K562 (cell line): ENCODE measurements at regions not wholly inside any gene's neighbourhood (a gene's known extent, or its start where the extent isn't known, plus 50 kb on each side); places are given as distances from the start of the nearest gene placed in this dataset.

Experiments used
- ATAC-seq: fragments of 200-7000 bp; cut with Tn5 transposase; 3 replicates; pipeline ENCODE4 v1.9.1; 2020; ENCODE audit warnings: moderate library complexity
- BruUV-seq: library from RNA; stranded (reverse); fragments of 400-500 nt; replicated peaks from 2 replicates; lab custom pipeline; 2021; lab: Mats Ljungman, UMichigan
- CTCF ChIA-PET: fragments of 300-600 bp; formaldehyde crosslinking; extraction: SDS; loops from one replicate; lab custom pipeline; 2021; ENCODE audit warnings: low intra/inter-chr PET ratio; lab: Yijun Ruan, JAX
- POLR2A ChIA-PET: fragments of 300-600, 350-650 bp; sonication (Branson Sonifier 250); formaldehyde crosslinking; extraction: SDS; loops from one replicate; lab custom pipeline; 2021; ENCODE audit warnings: antibody characterized with exemption, inconsistent platforms; lab: Yijun Ruan, JAX
- DNase-seq, 4 experiments: peaks; one replicate each; pipeline versions ENCODE4 v3.0.0 to v3.0.0-alpha.2; 2011 to 2018; ENCODE audit warnings: low spot score in 3 of 4, mixed read lengths in 3 of 4; ENCODE audit errors: extremely low read depth in 1 of 4
- FAIRE-seq: peaks from 2 replicates; lab custom pipeline; 2011; peaks lifted over from hg19 to GRCh38; lab: Jason Lieb, UNC
- H2AFZ ChIP-seq: 2 replicates; pipeline ENCODE4 v1.6.0; 2011; ENCODE audit warnings: low read depth, low read length, control low read depth, inconsistent platforms
- H3K27ac ChIP-seq: fragments of 200-600 bp; 3 replicates; pipeline ENCODE4 v1.8.0; 2011; ENCODE audit warnings: low read depth, mild to moderate bottlenecking, control low read depth, inconsistent platforms, low read length, moderate library complexity, mixed read lengths; ENCODE audit errors: extremely low read depth
- H3K27me3 ChIP-seq, 2 experiments: fragments of 300-600 bp in 1 of 2; 2 replicates in 1 of 2; 3 replicates in 1 of 2; pipeline versions ENCODE4 v1.6.0 to v1.8.0; 2011; ENCODE audit warnings: inconsistent platforms in 2 of 2, low read length in 2 of 2, mild to moderate bottlenecking in 1 of 2, mixed read lengths in 1 of 2, moderate library complexity in 1 of 2; ENCODE audit not compliant: control insufficient read depth in 2 of 2, insufficient read depth in 2 of 2
- H3K36me3 ChIP-seq: fragments of 300-600 bp; 3 replicates; pipeline ENCODE4 v1.8.0; 2011; ENCODE audit warnings: mild to moderate bottlenecking, low read length, inconsistent platforms; ENCODE audit not compliant: control insufficient read depth, insufficient read depth
- H3K4me1 ChIP-seq, 2 experiments: fragments of 200-600 bp in 1 of 2; replicated peaks in 1 of 2; 2 replicates in 1 of 2; 3 replicates in 1 of 2; pipeline versions ENCODE4 v1.5.1 to v1.8.0; 2011; ENCODE audit warnings: inconsistent platforms in 2 of 2, low read length in 2 of 2, mild to moderate bottlenecking in 1 of 2, mixed read lengths in 1 of 2, moderate library complexity in 1 of 2; ENCODE audit not compliant: control insufficient read depth in 2 of 2, insufficient read depth in 2 of 2
- H3K4me2 ChIP-seq: 2 replicates; pipeline ENCODE4 v1.6.1; 2011; ENCODE audit warnings: low read length, control low read depth, inconsistent platforms, mixed read lengths; ENCODE audit not compliant: insufficient read depth
- H3K4me3 ChIP-seq: fragments of 200-600 bp; sonication (generic), shearing (Covaris generic); 2 replicates; pipeline ENCODE4 v1.5.1; 2016; ENCODE audit warnings: control low read depth, inconsistent platforms
- H3K79me2 ChIP-seq: fragments of 200-600 bp; 3 replicates; pipeline ENCODE4 v1.8.0; 2011; ENCODE audit warnings: low read length, inconsistent platforms; ENCODE audit not compliant: control insufficient read depth, insufficient read depth
- H3K9ac ChIP-seq, 2 experiments: 2 replicates each; pipeline versions ENCODE4 v1.6.0 to v1.6.1; 2011; ENCODE audit warnings: low read depth in 2 of 2, low read length in 2 of 2, control low read depth in 1 of 2, inconsistent platforms in 1 of 2, mild to moderate bottlenecking in 1 of 2, mixed read lengths in 1 of 2; ENCODE audit not compliant: insufficient read depth in 1 of 2
- H3K9me1 ChIP-seq: one replicate; pipeline ENCODE4 v1.6.0; 2011; ENCODE audit warnings: inconsistent platforms, mild to moderate bottlenecking, low read length, moderate library complexity; ENCODE audit not compliant: control insufficient read depth, insufficient read depth
- H3K9me3 ChIP-seq: replicated peaks from 2 replicates; pipeline ENCODE4 v1.5.1; 2011; ENCODE audit warnings: low read depth, low read length, inconsistent platforms; ENCODE audit not compliant: control insufficient read depth, insufficient read depth
- H4K20me1 ChIP-seq: replicated peaks from 2 replicates; pipeline ENCODE4 v1.6.1; 2011; ENCODE audit warnings: low read length, inconsistent platforms, mixed read lengths; ENCODE audit not compliant: control insufficient read depth, insufficient read depth
- ATF3 ChIP-seq, 2 experiments: fragments of 450-650 bp in 1 of 2; sonication (generic) in 1 of 2; formaldehyde crosslinking in 1 of 2; IDR thresholded peaks in 1 of 2; conservative IDR thresholded peaks in 1 of 2; 2 replicates each; pipeline versions ENCODE4 v1.6.1 to v1.8.1; 2016 to 2023; ENCODE audit warnings: mild to moderate bottlenecking in 2 of 2, moderate library complexity in 2 of 2, inconsistent platforms in 1 of 2, missing genetic modification reagents in 1 of 2
- HLTF ChIP-seq: fragments of 450-650 bp; IDR thresholded peaks from 2 replicates; pipeline ENCODE4 v1.6.1; 2016
- MBD2 ChIP-seq: sonication (generic); IDR thresholded peaks from 2 replicates; pipeline ENCODE4 v1.6.1; 2016; ENCODE audit warnings: low read depth, borderline replicate concordance
- MYBL2 ChIP-seq, 2 experiments: fragments of 450-650 bp in 1 of 2; sonication (generic) in 1 of 2; formaldehyde crosslinking in 1 of 2; IDR thresholded peaks; 2 replicates each; pipeline versions ENCODE4 v1.6.1 to v1.8.1; 2017 to 2022; ENCODE audit warnings: borderline replicate concordance in 1 of 2, inconsistent platforms in 1 of 2, low read depth in 1 of 2, mild to moderate bottlenecking in 1 of 2, missing genetic modification reagents in 1 of 2, moderate library complexity in 1 of 2
- NFE2 ChIP-seq: IDR thresholded peaks from 2 replicates; pipeline ENCODE4 v1.6.1; 2014; ENCODE audit warnings: antibody characterized with exemption, low read depth
- PTRF ChIP-seq: fragments of 450-650 bp; IDR thresholded peaks from 2 replicates; pipeline ENCODE4 v1.6.1; 2016; ENCODE audit warnings: mild to moderate bottlenecking, missing genetic modification characterization, missing compliant biosample characterization
- REST ChIP-seq, 2 experiments: fragments of 450-650 bp; formaldehyde crosslinking in 1 of 2; IDR thresholded peaks; 2 replicates each; pipeline versions ENCODE4 v1.4.0 to v1.6.1; 2014 to 2020; ENCODE audit warnings: mild to moderate bottlenecking in 2 of 2, borderline replicate concordance in 1 of 2, low read depth in 1 of 2
- SMARCC2 ChIP-seq: fragments of 450-650 bp; IDR thresholded peaks from 2 replicates; pipeline ENCODE4 v1.6.1; 2017; ENCODE audit warnings: antibody characterized with exemption, moderate library complexity, mild to moderate bottlenecking, low read depth
- TAF15 ChIP-seq: fragments of 200-400 bp; formaldehyde crosslinking; IDR thresholded peaks from 2 replicates; pipeline ENCODE4 v1.6.1; 2017; ENCODE audit warnings: mild to moderate bottlenecking, low read depth, low read length, moderate library complexity
- THRB ChIP-seq: fragments of 450-650 bp; formaldehyde crosslinking; conservative IDR thresholded peaks from 2 replicates; pipeline ENCODE4 v1.4.0; 2022; ENCODE audit warnings: mild to moderate bottlenecking, missing genetic modification characterization
- WGBS: fragments of 100-300 bp; shearing (Covaris generic); methylation state at CpG from one replicate; pipeline ENCODE4 v1.1.6; 2016; ENCODE audit warnings: low coverage, mixed read lengths; ENCODE audit not compliant: insufficient coverage; ENCODE audit errors: missing lambda C conversion rate; 5-methylcytosine and 5-hydroxymethylcytosine counted together
- in situ Hi-C: fragments of 300-500 bp; cut with MboI; formaldehyde crosslinking; loops from 4 replicates; pipeline ENCODE4 v1.15.0; 2018; ENCODE audit warnings: inconsistent platforms, mixed read lengths
- intact Hi-C: fragments of 100-400 bp; cut with micrococcal nuclease; formaldehyde crosslinking; loops from 2 replicates; pipeline ENCODE4 v1.14.2; 2022

GRCh38 chr14:49315570-49315969 is 270.6 kb downstream of the RPS29 start (continued):
- no peak for TF ChIP-seq NFE2
- TF ChIP-seq ATF3 (IDR thresholded peaks at IDR 0.05): no peak
- TF ChIP-seq ATF3 (CRISPR knock-in tag; conservative IDR thresholded peaks at IDR 0.05): no peak

- ChIA-PET POLR2A (no interaction called here), CTCF (no interaction called here)
- in situ Hi-C loops: no loop called here
- H2AFZ ChIP-seq: no peak overlapping the region
- ATAC-seq (no peak), FAIRE-seq (no peak), DNase-seq (no peak)
- 0% methylated on average over 3 of the region's 3 CpGs for WGBS
- H3K9me1 ChIP-seq: no peaks in the 10 kb centered on the region
- H4K20me1 ChIP-seq: no peaks in the 10 kb centered on the region
- H3K27me3 ChIP-seq: no peaks in the 10 kb centered on the region
- H3K9me3 ChIP-seq: no peaks in the 10 kb centered on the region
- BruUV-seq: no TSS peak
- H3K36me3 ChIP-seq: no peaks in the 10 kb centered on the region
- H3K4me1 ChIP-seq: no peaks in the 10 kb centered on the region
- intact Hi-C loops: no loop called here
- H3K4me2 ChIP-seq: no peak overlapping the region
- no peak overlapping the region for H3K27ac ChIP-seq
- H3K79me2 ChIP-seq: no peaks in the 10 kb centered on the region
- no peak overlapping the region for H3K4me3 ChIP-seq
- no peak overlapping the region for H3K9ac ChIP-seq
- TF ChIP-seq HLTF: no peak
- TF ChIP-seq MBD2: no peak
- no peak for TF ChIP-seq REST (IDR thresholded peaks at IDR 0.05; ENCODE audit: borderline replicate concordance)
- no peak for TF ChIP-seq REST (CRISPR knock-in tag; IDR thresholded peaks at IDR 0.05; ENCODE audit: low read depth)
- no peak for TF ChIP-seq PTRF (tag)
- TF ChIP-seq SMARCC2: no peak
- TF ChIP-seq TAF15: no peak
- TF ChIP-seq THRB (CRISPR knock-in tag): no peak
- no peak for TF ChIP-seq MYBL2 (IDR thresholded peaks at IDR 0.05; ENCODE audit: low read depth)
- no peak for TF ChIP-seq MYBL2 (CRISPR knock-in tag; IDR thresholded peaks at IDR 0.05; ENCODE audit: borderline replicate concordance)
These were observed 271.4 kb downstream of the RPS29 start for GRCh38 chr14:49314737-49315136.
